Dermis microvascular lymphatic vessel endothelial cell (primary cell): ENCODE measurements at regions not wholly inside any gene's neighbourhood (a gene's known extent, or its start where the extent isn't known, plus 50 kb on each side); places are given as distances from the start of the nearest gene placed in this dataset.
"Not testable (repeated sequence)": the region's sequence is repeated elsewhere in the genome, so short reads cannot be mapped to it uniquely, and the experiment has no call there.

Source experiments
- DNase-seq, 2 donors: peaks; one replicate each; pipeline versions ENCODE4 v3.0.0 to v3.0.0-alpha.2; 2010; ENCODE audit warnings: low read depth in 2 of 2

GRCh38 chr10:2030046-2030445, 292.7 kb upstream of the ADARB2 start:
- DNase-seq: no peak

GRCh38 chr10:2026936-2027335, 289.6 kb upstream of the ADARB2 start:
- no peak for DNase-seq

GRCh38 chr10:2024750-2025149, 287.4 kb upstream of the ADARB2 start:
- DNase-seq: not testable (repeated sequence)

- no peak for DNase-seq
Observed at GRCh38 chr10:2023687-2024086, 286.4 kb upstream of the ADARB2 start.

- DNase-seq: no peak
Observed at GRCh38 chr10:2022401-2022800, 285.1 kb upstream of the ADARB2 start.

- no peak for DNase-seq
Observed at GRCh38 chr10:2020836-2021235, 283.5 kb upstream of the ADARB2 start.

GRCh38 chr10:2019803-2020202, 282.5 kb upstream of the ADARB2 start:
- DNase-seq: no peak

GRCh38 chr10:2019281-2019680, 282.0 kb upstream of the ADARB2 start:
- DNase-seq: no peak

GRCh38 chr10:2014541-2014940, 277.2 kb upstream of the ADARB2 start:
- no peak for DNase-seq

- DNase-seq: no peak
Observed at GRCh38 chr10:2012209-2012608, 274.9 kb upstream of the ADARB2 start.

GRCh38 chr10:2011106-2011716, 273.9 kb upstream of the ADARB2 start:
- DNase-seq: no peak

GRCh38 chr10:2005546-2005945, 268.2 kb upstream of the ADARB2 start:
- DNase-seq: no peak

GRCh38 chr10:1992930-1993329, 255.6 kb upstream of the ADARB2 start:
- DNase-seq: no peak

- DNase-seq: no peak
Observed at GRCh38 chr10:1989090-1989489, 251.8 kb upstream of the ADARB2 start.

GRCh38 chr10:1981976-1982375, 244.7 kb upstream of the ADARB2 start:
- no peak for DNase-seq

GRCh38 chr10:1980459-1980858, 243.1 kb upstream of the ADARB2 start:
- no peak for DNase-seq

GRCh38 chr10:1978584-1978983, 241.3 kb upstream of the ADARB2 start:
- no peak for DNase-seq

- no peak for DNase-seq
Observed at GRCh38 chr10:1977461-1977860, 240.1 kb upstream of the ADARB2 start.

GRCh38 chr10:1972406-1972805, 235.1 kb upstream of the ADARB2 start:
- DNase-seq: no peak

GRCh38 chr10:1968257-1969033, 231.1 kb upstream of the ADARB2 start:
- DNase-seq: no peak

- no peak for DNase-seq
Observed at GRCh38 chr10:1966712-1967376, 229.5 kb upstream of the ADARB2 start.

- DNase-seq: no peak
Observed at GRCh38 chr10:1964476-1964875, 227.2 kb upstream of the ADARB2 start.

GRCh38 chr10:1963341-1963740, 226.0 kb upstream of the ADARB2 start:
- DNase-seq: no peak
